ENCODE measurements at regions not wholly inside any gene's neighbourhood (a gene's known extent, or its start where the extent isn't known, plus 50 kb on each side); places are given as distances from the start of the nearest gene placed in this dataset.

- H3K4me3 ChIP-seq: no peak overlapping the region
Observed at GRCh38 chr4:81628489-81628888, 156.8 kb upstream of the RASGEF1B start.

GRCh38 chr4:81627590-81627989 lies 155.9 kb upstream of the RASGEF1B start:
- intact Hi-C loops (cut with micrococcal nuclease; ENCODE audit: unreplicated experiment) (no loop called here), in situ Hi-C loops (cut with MboI) (no loop called here)
- no peaks in the 10 kb centered on the region for H3K36me3 ChIP-seq (ENCODE audit: control insufficient read depth in 2 of 2, insufficient read depth in 2 of 2, low read length in 1 of 2)
- WGBS (ENCODE audit: insufficient coverage, insufficient replicate concordance, low lambda C conversion rate, missing lambda C conversion rate): 55% methylated on average over 2 of the region's 2 CpGs
- CTCF ChIA-PET: no interaction called here
- RAD21 ChIA-PET (ENCODE audit: unreplicated experiment): interaction anchor here (0.8 to 1.5 kb wide), 2 partner anchors 10 to 161 kb away, joined by 3 read pairs; no protein-coding TSS in a partner anchor
- ATAC-seq: no peak
- H3K79me2 ChIP-seq (ENCODE audit: control insufficient read depth, insufficient read depth, low read length): no peaks in the 10 kb centered on the region
- H3K4me1 ChIP-seq (ENCODE audit: control insufficient read depth, insufficient read depth, low read length): no peaks in the 10 kb centered on the region
- POLR2A ChIA-PET: no interaction called here
- BruUV-seq (replicated peaks): no TSS peak
- no peaks in the 10 kb centered on the region for H3K9me3 ChIP-seq (replicated peaks; ENCODE audit: control insufficient read depth, insufficient read depth, low read length)
- H3K4me2 ChIP-seq (ENCODE audit: control insufficient read depth, insufficient read depth): no peak overlapping the region
- no peak for FAIRE-seq
- no peak for DNase-seq (ENCODE audit: low read depth, low spot score)
- no peak overlapping the region for H2AFZ ChIP-seq (ENCODE audit: control insufficient read depth, low read depth, low read length)
- no peak overlapping the region for H3K9ac ChIP-seq (ENCODE audit: control insufficient read depth, insufficient read depth, low read length)
- H3K27me3 ChIP-seq (replicated peaks in 1 of 2; ENCODE audit: control insufficient read depth in 2 of 2, insufficient read depth in 2 of 2, low read length in 1 of 2): no peaks in the 10 kb centered on the region
- H4K20me1 ChIP-seq (ENCODE audit: control insufficient read depth, insufficient read depth): no peaks in the 10 kb centered on the region
- SMC1A ChIA-PET (ENCODE audit: uncharacterized antibody, unreplicated experiment): interaction anchor here (1.2 kb wide), 1 partner anchor 11 kb away, joined by 4 read pairs; no protein-coding TSS in a partner anchor
- H3K27ac ChIP-seq (ENCODE audit: control insufficient read depth, insufficient read depth): no peak overlapping the region
- no peak for TF ChIP-seq BACH1 (IDR thresholded peaks at IDR 0.05; ENCODE audit: borderline replicate concordance)
- TF ChIP-seq BMI1 (IDR thresholded peaks at IDR 0.05; ENCODE audit: borderline replicate concordance): no peak
- TF ChIP-seq MYB (IDR thresholded peaks at IDR 0.05; ENCODE audit: borderline replicate concordance, low read depth, low read length): no peak
- no peak overlapping the region for H3K4me3 ChIP-seq

More at GRCh38 chr4:81628489-81628888, 156.8 kb upstream of the RASGEF1B start:
- 15% methylated on average over 3 of the region's 3 CpGs for WGBS (ENCODE audit: insufficient coverage, insufficient replicate concordance, low lambda C conversion rate, missing lambda C conversion rate)
- Histone ChIP-seq H2AFZ (ENCODE audit: control insufficient read depth, low read depth, low read length) (no peak overlapping the region), H3K4me1 (ENCODE audit: control insufficient read depth, insufficient read depth, low read length) (no peaks in the 10 kb centered on the region), H3K79me2 (ENCODE audit: control insufficient read depth, insufficient read depth, low read length) (no peaks in the 10 kb centered on the region), H3K36me3 (ENCODE audit: control insufficient read depth in 2 of 2, insufficient read depth in 2 of 2, low read length in 1 of 2) (no peaks in the 10 kb centered on the region), H3K27ac (ENCODE audit: control insufficient read depth, insufficient read depth) (no peak overlapping the region), H3K9me3 (replicated peaks; ENCODE audit: control insufficient read depth, insufficient read depth, low read length) (no peaks in the 10 kb centered on the region), H4K20me1 (ENCODE audit: control insufficient read depth, insufficient read depth) (no peaks in the 10 kb centered on the region), H3K9ac (ENCODE audit: control insufficient read depth, insufficient read depth, low read length) (no peak overlapping the region), H3K27me3 (replicated peaks in 1 of 2; ENCODE audit: control insufficient read depth in 2 of 2, insufficient read depth in 2 of 2, low read length in 1 of 2) (no peaks in the 10 kb centered on the region), H3K4me2 (ENCODE audit: control insufficient read depth, insufficient read depth) (no peak overlapping the region)
- SMC1A ChIA-PET (ENCODE audit: uncharacterized antibody, unreplicated experiment): interaction anchor here (1.2 kb wide), 1 partner anchor 10 kb away, joined by 4 read pairs; no protein-coding TSS in a partner anchor
- TF ChIP-seq NR2F1 (conservative IDR thresholded peaks at IDR 0.05): 0 out of 2 replicates have a peak, but pooled peaks have one; percentile 27
- TF ChIP-seq ZNF274 (IDR thresholded peaks at IDR 0.05; ENCODE audit: insufficient read depth, insufficient read length): no peak
- ATAC-seq (no peak), DNase-seq (ENCODE audit: low read depth, low spot score) (no peak), FAIRE-seq (no peak)
- no TSS peak for BruUV-seq (replicated peaks)
- in situ Hi-C loops (cut with MboI) (no loop called here), intact Hi-C loops (cut with micrococcal nuclease; ENCODE audit: unreplicated experiment) (no loop called here)
- RAD21 ChIA-PET (ENCODE audit: unreplicated experiment): interaction anchor here (1.5 kb wide), 1 partner anchor 161 kb away, joined by 3 read pairs; no protein-coding TSS in a partner anchor
- CTCF ChIA-PET: no interaction called here
- POLR2A ChIA-PET: no interaction called here

Data from GM12878 (cell line).